Right cardiac atrium (tissue), 5 donors: ENCODE measurements at regions not wholly inside any gene's neighbourhood (a gene's known extent, or its start where the extent isn't known, plus 50 kb on each side); places are given as distances from the start of the nearest gene placed in this dataset.

Source experiments
- ATAC-seq, 2 donors: fragments of 200-7000 bp; cut with Tn5 transposase; one replicate each; pipeline versions ENCODE4 v1.8.0 to v1.9.1; 2020; ENCODE audit warnings: moderate library complexity in 2 of 2, mild to moderate bottlenecking in 1 of 2
- DNase-seq, 3 donors: peaks; one replicate each; pipeline ENCODE4 v3.0.0-alpha.2; 2020
- H3K27ac ChIP-seq: one replicate; pipeline ENCODE4 v1.5.1; 2013; ENCODE audit warnings: mild to moderate bottlenecking, low read length, control low read depth, moderate library complexity
- H3K27me3 ChIP-seq: one replicate; pipeline ENCODE4 v1.6.1; 2013; ENCODE audit not compliant: control insufficient read depth, insufficient read depth
- H3K4me1 ChIP-seq: one replicate; pipeline ENCODE4 v1.6.1; 2013; ENCODE audit warnings: low read length; ENCODE audit not compliant: control insufficient read depth, insufficient read depth
- H3K4me3 ChIP-seq: one replicate; pipeline ENCODE4 v1.5.1; 2013; ENCODE audit warnings: low read length, control low read depth
- H3K9me3 ChIP-seq: one replicate; pipeline ENCODE4 v1.6.1; 2013; ENCODE audit warnings: low read length; ENCODE audit not compliant: control insufficient read depth
- WGBS: extraction: QIAGEN DNeasy Blood & Tissue Kit; methylation state at CpG from one replicate; pipeline ENCODE4 v1.1.7; 2013; 5-methylcytosine and 5-hydroxymethylcytosine counted together
- intact Hi-C, 4 donors: fragments of 100-400 bp; cut with DNase I; formaldehyde crosslinking; loops; one replicate each; pipeline versions ENCODE4 v1.11.0 to v1.14.0; 2022 to 2023
- donor health status: healthy with polysubstance abuse.
- donor health status: DM: no; HTN: yes; CAD: no.
- donor health status: DM: no; HTN: no; CAD: no.
- donor health status: DM: no; HTN: yes; CAD: no; lungs with severe emphysema.
- donor health status: DM: yes; HTN: yes; CAD: no.

DNA sequence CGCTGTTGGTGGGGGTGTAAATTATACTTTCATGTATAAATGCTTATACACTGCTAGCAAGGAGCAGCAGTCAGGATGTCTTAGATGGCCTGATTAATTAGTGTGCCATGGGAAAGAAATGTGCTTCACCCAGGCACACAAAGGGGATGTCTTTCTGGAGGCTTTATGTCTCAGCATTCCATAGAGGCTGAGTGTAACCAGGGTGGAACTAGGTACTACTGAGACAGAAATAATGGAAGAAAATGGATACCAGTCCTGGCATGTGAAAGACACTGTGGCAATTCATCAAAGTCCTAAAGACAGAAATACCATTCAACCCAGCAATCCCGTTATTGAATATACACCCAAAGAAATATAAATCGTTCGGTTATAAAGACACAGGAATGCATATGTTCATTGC lies 52.5 kb downstream of the PF4 start:
- no peaks in the 10 kb centered on the region for H3K9me3 ChIP-seq
- DNase-seq (no peak), ATAC-seq (no peak)
- 94% methylated on average over 4 of the region's 4 CpGs for WGBS
- no peak overlapping the region for H3K27ac ChIP-seq
- no peaks in the 10 kb centered on the region for H3K27me3 ChIP-seq
- no peak overlapping the region for H3K4me3 ChIP-seq
- intact Hi-C loops = loop anchor here in 1 of 4 donors (10.0 kb wide), 1 partner anchor 264 kb away; no protein-coding TSS in a partner anchor
- H3K4me1 ChIP-seq = no peaks in the 10 kb centered on the region

DNA sequence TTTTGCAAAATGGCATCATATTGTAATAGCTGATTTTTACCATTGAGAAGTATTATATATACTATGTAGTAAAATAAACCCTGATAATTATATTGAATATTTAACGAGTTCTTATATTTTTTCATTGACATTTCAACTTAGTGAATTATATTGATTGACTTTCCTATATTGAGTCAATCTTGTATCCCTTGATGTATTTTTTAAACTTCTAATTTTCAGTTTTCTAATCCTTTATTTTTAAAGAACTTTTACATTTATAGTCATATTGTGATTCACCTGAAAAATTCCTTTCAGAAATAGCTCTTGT lies 54.4 kb downstream of the CXCL1 start:
- Histone ChIP-seq H3K9me3 (no peaks in the 10 kb centered on the region), H3K4me1 (no peaks in the 10 kb centered on the region), H3K27me3 (no peaks in the 10 kb centered on the region), H3K27ac (no peak overlapping the region), H3K4me3 (no peak overlapping the region)
- intact Hi-C loops = loop anchor here in 2 of 4 donors (5.0 to 10.0 kb wide), 3 partner anchors 214 to 261 kb away; no protein-coding TSS in a partner anchor
- ATAC-seq (no peak), DNase-seq (no peak)
- WGBS = 86% methylated on average over 1 of the region's 1 CpG

- H3K27me3 ChIP-seq = no peaks in the 10 kb centered on the region
- DNase-seq (no peak), ATAC-seq (no peak)
- no peaks in the 10 kb centered on the region for H3K9me3 ChIP-seq
- 64% methylated on average over 1 of the region's 1 CpG for WGBS
- H3K4me1 ChIP-seq = no peaks in the 10 kb centered on the region
- H3K4me3 ChIP-seq = no peak overlapping the region
- intact Hi-C loops = loop anchor here in 2 of 4 donors (5.0 to 10.0 kb wide), 3 partner anchors 214 to 261 kb away; no protein-coding TSS in a partner anchor
- no peak overlapping the region for H3K27ac ChIP-seq
These were observed 53.8 kb downstream of the CXCL1 start for GRCh38 chr4:73922766-73923630.

GRCh38 chr4:73922317-73922716 lies 53.1 kb downstream of the CXCL1 start:
- intact Hi-C loops = loop anchor here in 2 of 4 donors (5.0 to 10.0 kb wide), 3 partner anchors 215 to 260 kb away; no protein-coding TSS in a partner anchor
- Histone ChIP-seq H3K4me1 (no peaks in the 10 kb centered on the region), H3K9me3 (no peaks in the 10 kb centered on the region), H3K27ac (no peak overlapping the region), H3K4me3 (no peak overlapping the region), H3K27me3 (no peaks in the 10 kb centered on the region)
- ATAC-seq (no peak), DNase-seq (no peak)
